D341Med (cell line): ENCODE measurements at regions not wholly inside any gene's neighbourhood (a gene's known extent, or its start where the extent isn't known, plus 50 kb on each side); places are given as distances from the start of the nearest gene placed in this dataset.

ENCODE experiments used
- DNase-seq: peaks from one replicate; pipeline ENCODE4 v3.0.0; 2012; ENCODE audit warnings: low spot score

- no peak for DNase-seq
Observed at GRCh38 chr6:153625089-153625488, 414.0 kb upstream of the OPRM1 start.

DNA sequence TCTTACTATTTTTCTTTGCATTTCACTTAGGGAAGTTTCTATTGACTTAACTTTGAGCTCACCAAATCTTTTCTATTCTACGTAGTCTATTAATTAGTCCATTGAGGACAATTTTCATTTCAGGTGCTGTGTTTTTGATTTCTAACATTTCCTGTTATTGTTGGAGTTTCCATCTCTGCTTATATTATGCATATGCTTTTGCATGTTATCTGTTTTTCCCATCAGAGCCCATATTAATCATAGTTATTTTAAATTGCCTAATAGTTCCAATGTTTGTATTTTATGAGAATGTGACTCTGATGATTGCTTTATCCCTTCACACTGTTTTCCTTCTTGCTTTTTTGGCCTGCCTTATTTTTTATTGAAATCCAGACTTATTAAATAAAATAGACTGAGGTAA, 414.5 kb upstream of the OPRM1 start:
- no peak for DNase-seq

DNA sequence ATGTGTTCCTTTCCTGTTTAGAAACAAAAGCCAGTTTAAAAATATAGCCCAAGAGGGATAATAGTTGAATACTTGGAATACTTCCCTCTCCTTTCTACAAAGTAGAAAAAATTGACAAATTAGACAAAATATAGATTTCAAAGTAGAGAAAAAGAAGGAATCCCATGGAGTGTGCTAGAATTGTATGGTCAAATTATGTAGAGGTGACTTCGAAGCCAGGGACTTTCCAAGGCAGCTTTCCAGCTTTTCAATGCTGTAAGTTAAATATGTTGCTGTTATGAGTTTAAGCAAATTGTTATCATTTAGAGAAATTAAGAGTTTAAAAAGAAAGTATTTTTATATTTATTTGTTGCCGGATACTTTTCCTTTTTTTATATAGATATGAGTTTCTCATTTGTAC, 415.5 kb upstream of the OPRM1 start:
- DNase-seq: no peak

- no peak for DNase-seq
Observed at GRCh38 chr6:153621491-153621890, 417.5 kb upstream of the OPRM1 start.

DNA sequence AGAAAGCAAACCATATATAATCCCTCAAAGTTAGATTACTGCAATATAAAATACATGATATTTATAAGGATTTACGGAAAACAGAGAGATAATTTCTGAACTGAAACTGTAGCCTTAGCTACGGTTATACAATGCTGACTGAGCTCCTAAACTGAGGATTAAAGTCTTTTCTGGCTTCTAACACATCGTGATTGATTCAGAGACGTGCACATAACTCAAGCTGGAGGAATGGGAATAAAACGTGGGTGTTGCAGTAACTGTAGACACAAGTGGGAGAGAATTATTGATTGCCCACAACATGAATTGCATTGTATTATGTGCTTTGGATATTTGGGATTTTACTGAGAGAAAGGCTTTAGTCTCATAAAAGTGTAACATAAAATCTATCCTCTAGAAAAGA, 418.0 kb upstream of the OPRM1 start:
- no peak for DNase-seq

- no peak for DNase-seq
Observed at GRCh38 chr6:153618371-153619322, 420.4 kb upstream of the OPRM1 start.

- no peak for DNase-seq
Observed at GRCh38 chr6:153616506-153616905, 422.5 kb upstream of the OPRM1 start.

DNA sequence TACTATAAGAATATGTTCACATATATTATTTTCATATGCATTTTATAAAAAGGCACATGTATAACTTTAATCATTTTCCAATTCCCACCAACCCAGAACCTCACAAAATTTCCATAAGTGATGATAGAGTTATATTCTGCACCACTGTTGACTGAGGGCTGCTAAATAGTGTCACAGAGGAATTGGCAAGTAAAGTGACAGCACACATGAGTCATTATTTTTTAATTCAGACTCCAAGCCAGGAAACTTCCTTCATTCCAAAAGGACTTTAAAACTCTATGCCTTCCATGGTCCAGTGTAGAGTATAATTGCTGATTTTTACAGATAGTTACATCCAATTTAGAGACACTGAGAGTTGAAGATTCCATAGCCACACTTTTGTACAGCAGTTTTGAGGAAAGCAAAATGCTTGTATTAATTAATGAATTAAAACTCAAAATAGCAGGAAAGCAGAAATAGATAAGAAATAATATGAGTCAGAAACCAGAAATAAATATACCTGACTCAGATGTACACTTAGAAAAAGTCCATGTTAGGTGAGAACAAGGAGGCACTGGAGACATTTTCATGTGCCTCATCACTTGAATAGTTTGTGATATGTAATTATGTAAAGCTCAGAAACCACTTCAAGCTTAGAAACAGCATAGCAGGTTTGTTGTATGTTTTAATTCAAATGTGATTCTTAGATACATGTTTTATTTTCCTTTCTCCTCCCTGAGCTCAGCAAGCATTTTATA, 425.2 kb upstream of the OPRM1 start:
- DNase-seq: no peak

- no peak for DNase-seq
Observed at GRCh38 chr6:153602401-153602800, 436.6 kb upstream of the OPRM1 start.

DNA sequence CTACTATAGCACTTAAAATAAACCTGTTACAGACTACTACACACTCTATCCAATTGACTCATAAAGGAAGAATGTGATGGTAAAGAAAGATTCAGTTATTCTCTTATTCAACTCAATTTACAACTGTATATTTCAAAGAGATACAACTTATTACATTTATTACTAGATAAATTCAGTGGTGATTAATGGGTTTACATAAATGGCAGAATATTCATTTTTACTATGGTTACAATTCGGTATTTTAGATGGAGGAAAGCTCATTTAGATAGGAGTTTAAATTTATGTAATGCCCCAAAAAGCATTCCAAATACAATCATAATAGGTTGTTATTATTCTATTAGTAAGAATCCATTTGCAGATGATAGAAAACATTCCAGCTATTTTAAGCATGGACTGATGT, 439.1 kb upstream of the OPRM1 start:
- DNase-seq: no peak

DNA sequence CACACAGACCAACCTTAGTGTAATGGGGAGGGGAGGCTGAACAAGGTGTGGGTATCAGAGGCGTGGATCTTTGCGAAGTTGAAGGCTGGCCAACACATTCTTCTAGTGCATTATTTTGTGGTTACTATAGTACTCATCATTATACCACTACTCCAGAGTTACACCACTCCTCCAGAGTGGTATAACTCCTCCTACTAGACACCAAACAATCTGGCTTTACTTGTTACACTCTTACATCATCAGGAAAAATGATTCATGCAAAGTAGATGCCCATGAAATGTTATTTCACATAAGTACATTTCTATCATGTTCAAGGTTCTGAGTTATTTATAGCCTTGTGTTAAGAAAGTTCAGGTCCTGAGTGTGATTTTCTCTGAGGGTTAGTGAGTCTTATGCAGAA, 443.1 kb upstream of the OPRM1 start:
- no peak for DNase-seq

DNA sequence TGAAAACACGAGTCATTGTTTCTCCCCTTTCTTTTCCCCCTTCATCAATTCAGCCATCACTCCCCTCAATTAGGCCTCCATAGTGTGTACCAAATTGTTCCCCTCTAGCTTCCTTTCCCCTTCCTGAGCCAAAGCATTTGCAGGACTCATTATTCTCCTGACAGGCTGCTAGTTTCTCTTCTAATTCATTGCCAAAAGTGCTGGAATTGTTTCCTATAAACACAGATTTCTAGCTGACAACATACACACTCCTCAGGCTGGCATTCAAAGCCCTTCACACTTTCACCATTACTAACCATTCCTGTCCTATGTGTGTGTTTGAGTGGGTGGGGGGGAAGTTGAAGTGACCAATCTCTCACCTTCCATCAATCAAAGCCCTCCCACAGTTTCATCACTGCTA, 444.2 kb upstream of the OPRM1 start:
- DNase-seq: no peak

GRCh38 chr6:153591159-153591558, 447.9 kb upstream of the OPRM1 start:
- no peak for DNase-seq

DNA sequence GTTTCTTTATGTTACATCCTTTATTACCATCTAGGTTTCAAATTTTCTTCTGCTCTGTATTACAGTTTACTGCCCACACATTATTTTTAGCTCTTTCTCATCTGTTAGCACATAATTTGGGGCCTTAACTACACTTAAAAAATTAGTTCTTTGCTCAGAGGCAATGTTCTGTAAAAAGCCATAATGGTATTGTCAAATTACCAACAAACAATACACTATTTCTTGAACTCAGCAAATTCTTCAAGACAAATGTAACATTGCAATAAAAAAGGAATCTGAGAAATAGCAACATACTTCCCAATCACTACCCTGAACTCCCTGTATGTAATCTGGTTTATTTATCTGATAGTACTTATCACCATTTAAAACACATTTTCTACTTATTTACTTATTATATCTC, 448.6 kb upstream of the OPRM1 start:
- no peak for DNase-seq

DNA sequence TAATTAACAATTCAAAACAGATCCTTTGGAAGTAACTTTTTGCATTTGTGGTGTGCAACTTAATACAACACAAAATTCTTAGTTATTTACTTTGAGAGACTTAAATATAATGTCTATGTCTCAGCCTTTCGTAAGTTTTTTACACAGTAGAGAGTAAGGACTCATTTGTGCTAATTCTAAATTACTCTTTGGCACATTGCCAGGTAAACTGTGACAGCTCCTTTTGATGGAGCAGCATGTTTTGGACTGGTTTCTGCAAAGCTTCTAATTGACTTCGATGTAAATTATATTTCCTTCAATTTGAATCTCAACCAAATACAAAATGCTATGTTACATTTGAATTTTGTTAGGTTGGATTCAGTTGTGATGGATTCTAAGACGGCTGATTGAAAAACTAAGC, 450.7 kb upstream of the OPRM1 start:
- DNase-seq: no peak

DNA sequence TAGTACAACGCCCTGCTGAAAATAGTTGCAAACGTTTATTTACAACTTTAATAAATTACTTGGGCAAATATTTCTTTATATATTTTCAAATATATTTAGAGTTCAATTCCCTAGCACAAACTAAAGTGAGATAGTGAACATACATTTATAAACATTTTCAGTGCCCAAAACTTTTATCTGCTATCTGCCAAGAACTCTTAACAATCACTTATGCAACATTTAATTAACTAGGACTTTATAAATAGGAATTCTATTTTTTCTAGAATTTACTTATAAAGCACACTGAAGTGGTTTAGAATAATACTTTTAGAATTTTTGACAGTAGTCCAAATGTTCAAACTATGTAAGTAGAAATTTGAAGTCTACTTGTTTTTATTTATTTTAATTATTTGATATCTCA, 452.6 kb upstream of the RGS17 start:
- no peak for DNase-seq

DNA sequence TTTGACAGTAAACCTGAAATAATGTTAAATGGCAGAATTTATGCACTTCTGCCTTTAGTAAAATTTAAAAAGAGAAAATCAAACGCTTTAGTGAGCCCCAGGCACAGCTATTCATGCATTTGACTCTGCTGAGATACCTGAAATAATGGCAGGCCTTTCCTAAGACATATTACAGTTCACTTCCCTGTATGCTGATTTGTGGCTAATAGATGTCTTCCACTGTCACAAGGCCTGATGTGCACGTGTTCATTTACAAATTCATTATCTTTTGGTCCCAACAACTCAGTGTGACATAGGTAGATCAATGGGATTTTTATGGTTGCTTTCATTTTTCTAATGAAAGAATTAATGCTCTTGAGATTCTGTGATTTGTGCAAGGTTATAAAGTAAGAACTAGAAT, 449.7 kb upstream of the RGS17 start:
- no peak for DNase-seq

DNA sequence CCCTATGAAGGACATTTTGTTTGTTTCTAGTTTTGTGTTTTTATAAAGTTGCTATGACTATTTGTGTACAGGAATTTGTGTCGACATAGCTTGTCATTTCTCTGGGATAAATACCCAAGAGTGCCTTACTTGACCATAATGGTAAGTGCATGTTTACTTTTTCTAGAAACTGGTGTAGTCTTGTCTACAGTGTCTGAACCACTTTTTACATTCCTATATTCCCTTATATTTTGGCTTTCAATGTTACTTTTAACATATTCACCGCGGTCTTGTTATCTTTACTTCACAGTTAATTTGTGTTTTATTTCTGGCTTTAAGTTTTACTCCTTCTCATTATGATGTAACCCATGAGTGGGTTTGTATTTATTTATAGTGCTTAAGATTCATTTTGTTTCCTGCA, 444.4 kb upstream of the RGS17 start:
- no peak for DNase-seq

- no peak for DNase-seq
Observed at GRCh38 chr6:153574231-153574630, 443.1 kb upstream of the RGS17 start.

DNA sequence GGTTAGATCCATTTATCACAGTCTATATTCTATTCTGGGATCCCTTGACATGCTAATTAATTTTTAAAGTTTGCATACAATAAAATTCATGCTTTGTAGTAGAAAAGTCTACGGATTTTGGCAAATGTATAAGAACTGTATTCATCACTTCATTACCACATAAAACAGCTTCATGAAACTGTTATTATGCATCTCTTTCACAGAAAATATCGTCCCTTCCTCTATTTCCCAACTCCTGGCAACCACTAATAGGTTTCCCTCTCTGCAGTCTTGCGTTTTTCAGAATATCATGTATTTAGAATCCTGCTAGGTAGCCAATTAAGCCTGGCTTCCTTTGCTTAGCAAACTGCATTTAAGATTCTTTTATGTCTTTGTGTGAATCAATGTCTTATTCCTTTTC, 441.3 kb upstream of the RGS17 start:
- no peak for DNase-seq

DNA sequence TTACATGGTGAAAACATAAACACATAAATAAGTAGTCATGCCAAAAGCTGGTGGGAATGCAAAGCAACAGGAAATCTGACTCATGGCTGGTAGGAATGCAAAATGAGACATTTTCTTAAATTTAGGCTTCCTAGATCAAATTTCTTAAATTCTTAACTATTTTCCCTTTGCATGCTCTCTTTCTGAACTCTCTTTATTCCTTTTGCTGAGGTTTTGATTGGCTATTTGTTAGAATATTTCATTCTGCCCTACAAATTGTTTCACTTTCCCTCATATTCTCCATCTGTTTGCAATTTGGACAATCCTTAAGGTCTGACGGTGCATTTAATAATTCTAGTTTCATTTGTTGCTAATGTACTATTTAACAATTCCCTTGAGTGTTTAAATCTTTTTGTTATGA, 437.5 kb upstream of the RGS17 start:
- no peak for DNase-seq

DNA sequence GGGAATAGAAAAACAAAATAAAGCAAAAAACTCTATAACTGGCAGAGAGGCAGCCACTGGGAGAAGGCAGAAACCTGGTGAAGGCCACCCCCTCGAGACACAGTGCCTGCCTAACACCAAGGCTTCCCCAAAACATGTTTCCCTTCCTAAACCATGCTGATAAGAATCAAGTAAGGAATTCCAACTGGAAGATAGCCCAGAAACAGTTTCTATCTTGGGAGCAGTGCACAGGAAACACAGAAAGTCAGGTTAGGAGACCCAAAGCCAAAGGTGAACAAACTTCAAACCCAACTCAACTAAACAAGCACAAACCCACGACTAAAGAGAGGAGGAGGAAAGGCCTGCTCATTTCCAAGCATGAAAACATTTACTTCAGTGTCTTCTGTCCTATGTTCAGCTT, 433.7 kb upstream of the RGS17 start:
- DNase-seq: no peak

DNA sequence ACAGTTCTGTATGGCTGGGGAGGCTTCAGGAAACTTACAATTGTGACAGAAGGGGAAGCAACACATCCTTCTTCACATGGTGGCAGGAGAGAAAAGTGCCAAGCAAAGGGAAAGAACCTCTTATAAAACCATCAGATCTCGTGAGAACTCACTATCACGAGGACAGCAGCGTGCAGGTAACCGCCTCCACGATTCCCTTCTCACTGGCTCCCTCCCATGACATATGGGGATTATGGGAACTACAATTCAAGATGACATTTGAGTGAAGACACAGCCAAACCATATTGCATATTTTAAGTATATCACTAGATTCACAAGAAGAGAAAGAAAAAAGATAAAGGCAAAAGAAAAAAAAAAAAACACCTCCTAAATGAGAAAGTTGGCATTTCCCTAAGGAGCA, 431.9 kb upstream of the RGS17 start:
- DNase-seq: no peak

GRCh38 chr6:153553627-153554026, 422.5 kb upstream of the RGS17 start:
- peak; percentile 15 for DNase-seq
